Fibroblast of pulmonary artery (primary cell): ENCODE measurements at regions not wholly inside any gene's neighbourhood (a gene's known extent, or its start where the extent isn't known, plus 50 kb on each side); places are given as distances from the start of the nearest gene placed in this dataset.

Experiments used
- DNase-seq: peaks from one replicate; pipeline ENCODE4 v3.0.0-alpha.2; 2010; ENCODE audit warnings: low read depth
- H3K4me3 ChIP-seq: replicated peaks from 2 replicates; pipeline ENCODE4 v1.5.1; 2011; ENCODE audit warnings: low read depth, mild to moderate bottlenecking, control low read depth, low read length, moderate library complexity
- CTCF ChIP-seq: IDR thresholded peaks from 2 replicates; pipeline ENCODE4 v1.5.1; 2011; ENCODE audit warnings: mild to moderate bottlenecking, control low read depth, low read length, inconsistent platforms; ENCODE audit errors: missing control alignments

- DNase-seq, result no peak
- no peak overlapping the region for H3K4me3 ChIP-seq
- TF ChIP-seq CTCF, result no peak
Measured at GRCh38 chr7:124597509-124597908, 168.1 kb downstream of the GPR37 start.

- TF ChIP-seq CTCF, result no peak
- DNase-seq, result no peak
- no peak overlapping the region for H3K4me3 ChIP-seq
Measured at GRCh38 chr7:124596881-124597280, 168.7 kb downstream of the GPR37 start.

- no peak for TF ChIP-seq CTCF
- DNase-seq, result no peak
- no peak overlapping the region for H3K4me3 ChIP-seq
Measured at GRCh38 chr7:124590814-124591213, 174.8 kb downstream of the GPR37 start.

- H3K4me3 ChIP-seq, result no peak overlapping the region
- TF ChIP-seq CTCF, result no peak
- no peak for DNase-seq
Measured at GRCh38 chr7:124577256-124577655, 188.3 kb downstream of the GPR37 start.

- H3K4me3 ChIP-seq, result no peak overlapping the region
- DNase-seq, result no peak
- TF ChIP-seq CTCF, result no peak
Measured at GRCh38 chr7:124575176-124575575, 190.4 kb downstream of the GPR37 start.

GRCh38 chr7:124570558-124570957, 195.0 kb downstream of the GPR37 start:
- TF ChIP-seq CTCF, result no peak
- no peak overlapping the region for H3K4me3 ChIP-seq
- no peak for DNase-seq

- TF ChIP-seq CTCF, result no peak
- peak; percentile 8 for DNase-seq
- no peak overlapping the region for H3K4me3 ChIP-seq
Measured at GRCh38 chr7:124566583-124566982, 199.0 kb downstream of the GPR37 start.
